ENCODE measurements at regions not wholly inside any gene's neighbourhood (a gene's known extent, or its start where the extent isn't known, plus 50 kb on each side); places are given as distances from the start of the nearest gene placed in this dataset.
A peak's percentile ranks its signal among the peaks of the same experiment; 100 is the strongest.

GRCh38 chr1:194466706-194467105, 1280.3 kb upstream of the B3GALT2 start:
- Histone ChIP-seq H3K27ac (no peak overlapping the region), H3K4me3 (no peak overlapping the region), H3K4me1 (no peaks in the 10 kb centered on the region), H3K36me3 (no peaks in the 10 kb centered on the region), H3K9me3 (no peaks in the 10 kb centered on the region), H3K27me3 (ENCODE audit: low read depth) (no peaks in the 10 kb centered on the region)
- intact Hi-C loops (cut with DNase I) = no loop called here
- no peak for ATAC-seq
- TF ChIP-seq CTCF (IDR thresholded peaks at IDR 0.05) = no peak
- DNase-seq = no peak

- DNase-seq (no peak), ATAC-seq (no peak)
- no peaks in the 10 kb centered on the region for H3K4me1 ChIP-seq
- no peak for TF ChIP-seq CTCF (IDR thresholded peaks at IDR 0.05)
- H3K36me3 ChIP-seq = no peaks in the 10 kb centered on the region
- no peak overlapping the region for H3K4me3 ChIP-seq
- no peaks in the 10 kb centered on the region for H3K9me3 ChIP-seq
- intact Hi-C loops (cut with DNase I) = no loop called here
- no peak overlapping the region for H3K27ac ChIP-seq
- no peaks in the 10 kb centered on the region for H3K27me3 ChIP-seq (ENCODE audit: low read depth)
Observed at GRCh38 chr1:194447636-194448035, 1261.2 kb upstream of the B3GALT2 start.

- no peaks in the 10 kb centered on the region for H3K4me1 ChIP-seq
- no peaks in the 10 kb centered on the region for H3K36me3 ChIP-seq
- ATAC-seq (no peak), DNase-seq (no peak)
- H3K27ac ChIP-seq = no peak overlapping the region
- TF ChIP-seq CTCF (IDR thresholded peaks at IDR 0.05) = no peak
- H3K27me3 ChIP-seq (ENCODE audit: low read depth) = no peaks in the 10 kb centered on the region
- H3K4me3 ChIP-seq = no peak overlapping the region
- intact Hi-C loops (cut with DNase I) = no loop called here
- H3K9me3 ChIP-seq = no peaks in the 10 kb centered on the region
Observed at GRCh38 chr1:194445244-194445643, 1258.8 kb upstream of the B3GALT2 start.

- no peak overlapping the region for H3K27ac ChIP-seq
- no peaks in the 10 kb centered on the region for H3K27me3 ChIP-seq (ENCODE audit: low read depth)
- DNase-seq (no peak), ATAC-seq (no peak)
- H3K36me3 ChIP-seq = no peaks in the 10 kb centered on the region
- no peak overlapping the region for H3K4me3 ChIP-seq
- no peaks in the 10 kb centered on the region for H3K9me3 ChIP-seq
- TF ChIP-seq CTCF (IDR thresholded peaks at IDR 0.05) = no peak
- intact Hi-C loops (cut with DNase I) = no loop called here
- H3K4me1 ChIP-seq = no peaks in the 10 kb centered on the region
Observed at GRCh38 chr1:194442901-194443575, 1256.6 kb upstream of the B3GALT2 start.

GRCh38 chr1:194437135-194437534, 1250.7 kb upstream of the B3GALT2 start:
- Histone ChIP-seq H3K36me3 (no peaks in the 10 kb centered on the region), H3K27ac (no peak overlapping the region), H3K9me3 (no peaks in the 10 kb centered on the region), H3K4me1 (no peaks in the 10 kb centered on the region), H3K27me3 (ENCODE audit: low read depth) (no peaks in the 10 kb centered on the region), H3K4me3 (no peak overlapping the region)
- TF ChIP-seq CTCF (IDR thresholded peaks at IDR 0.05) = no peak
- no peak for DNase-seq
- ATAC-seq = peak in 1 of 2 donors; percentile 37
- intact Hi-C loops (cut with DNase I) = no loop called here
